GM12865 (cell line): ENCODE measurements at regions not wholly inside any gene's neighbourhood (a gene's known extent, or its start where the extent isn't known, plus 50 kb on each side); places are given as distances from the start of the nearest gene placed in this dataset.

ENCODE experiments used
- DNase-seq: peaks from one replicate; pipeline ENCODE4 v3.0.0; 2010; ENCODE audit warnings: low read depth
- H3K4me3 ChIP-seq: 2 replicates; pipeline ENCODE4 v1.5.1; 2011; ENCODE audit warnings: mild to moderate bottlenecking, low read depth, low read length, control low read depth
- TF ChIP-seq, protein P1 (sequence below): IDR thresholded peaks from 2 replicates; pipeline ENCODE4 v1.5.1; 2011; ENCODE audit warnings: low read length, control low read depth, low read depth, inconsistent platforms; ENCODE audit not compliant: insufficient read depth; ENCODE audit errors: missing control alignments

DNA sequence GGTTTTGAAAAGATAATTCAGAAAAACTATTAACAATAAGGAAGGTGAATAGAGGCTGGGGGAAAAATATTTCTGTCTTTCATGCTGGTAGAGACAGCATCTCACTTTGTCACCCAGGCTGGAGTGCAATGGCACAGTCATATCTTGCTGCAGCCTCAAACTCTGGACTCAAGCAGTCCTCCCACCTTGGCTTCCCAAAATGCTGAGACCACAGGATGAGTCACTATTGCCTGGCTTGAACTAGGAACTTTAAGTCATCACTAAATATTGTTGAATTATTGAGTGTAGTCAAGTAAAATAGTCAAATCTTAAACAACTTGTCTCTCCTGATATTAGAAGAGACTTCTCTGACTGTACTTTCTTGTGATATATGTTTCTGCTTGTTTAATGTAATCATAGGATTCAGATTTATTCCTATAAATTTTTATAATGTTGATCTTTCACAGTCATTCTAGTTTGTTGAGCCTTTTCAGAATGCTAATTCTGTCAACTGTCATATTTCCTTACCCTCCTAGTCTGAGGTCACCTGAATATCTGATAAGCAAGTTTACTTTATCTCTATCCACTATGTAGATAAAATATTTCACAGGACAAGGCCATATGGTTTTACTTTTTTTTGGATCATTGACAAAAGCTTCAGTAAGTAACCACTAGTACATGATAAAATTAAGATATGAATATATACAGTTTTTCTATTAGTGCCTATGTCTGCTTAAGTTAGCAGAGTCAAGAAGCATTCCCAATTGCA lies 1696.5 kb downstream of the MAT2B start:
- H3K4me3 ChIP-seq, result no peak overlapping the region
- DNase-seq, result no peak
- TF ChIP-seq, protein P1, sequence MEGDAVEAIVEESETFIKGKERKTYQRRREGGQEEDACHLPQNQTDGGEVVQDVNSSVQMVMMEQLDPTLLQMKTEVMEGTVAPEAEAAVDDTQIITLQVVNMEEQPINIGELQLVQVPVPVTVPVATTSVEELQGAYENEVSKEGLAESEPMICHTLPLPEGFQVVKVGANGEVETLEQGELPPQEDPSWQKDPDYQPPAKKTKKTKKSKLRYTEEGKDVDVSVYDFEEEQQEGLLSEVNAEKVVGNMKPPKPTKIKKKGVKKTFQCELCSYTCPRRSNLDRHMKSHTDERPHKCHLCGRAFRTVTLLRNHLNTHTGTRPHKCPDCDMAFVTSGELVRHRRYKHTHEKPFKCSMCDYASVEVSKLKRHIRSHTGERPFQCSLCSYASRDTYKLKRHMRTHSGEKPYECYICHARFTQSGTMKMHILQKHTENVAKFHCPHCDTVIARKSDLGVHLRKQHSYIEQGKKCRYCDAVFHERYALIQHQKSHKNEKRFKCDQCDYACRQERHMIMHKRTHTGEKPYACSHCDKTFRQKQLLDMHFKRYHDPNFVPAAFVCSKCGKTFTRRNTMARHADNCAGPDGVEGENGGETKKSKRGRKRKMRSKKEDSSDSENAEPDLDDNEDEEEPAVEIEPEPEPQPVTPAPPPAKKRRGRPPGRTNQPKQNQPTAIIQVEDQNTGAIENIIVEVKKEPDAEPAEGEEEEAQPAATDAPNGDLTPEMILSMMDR, result no peak

DNA sequence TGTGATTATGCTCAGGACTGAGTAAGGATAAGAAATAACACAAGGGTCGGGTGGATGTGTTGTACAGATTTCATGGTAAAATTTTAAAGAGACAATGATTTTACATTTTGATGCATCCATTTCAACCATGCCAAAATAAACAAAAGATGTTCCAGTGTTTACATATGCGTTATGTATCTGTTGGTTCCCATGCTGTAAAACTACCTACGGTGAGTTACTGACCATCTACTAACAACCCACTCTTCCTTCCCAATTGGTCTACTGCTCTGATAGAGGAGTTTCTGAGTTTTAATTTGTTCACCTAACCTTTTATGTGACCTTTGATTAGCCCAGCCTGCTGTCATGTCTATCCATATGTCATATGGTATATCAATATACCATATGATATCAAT lies 1697.1 kb downstream of the MAT2B start:
- TF ChIP-seq, protein P1, result no peak
- H3K4me3 ChIP-seq, result no peak overlapping the region
- no peak for DNase-seq

DNA sequence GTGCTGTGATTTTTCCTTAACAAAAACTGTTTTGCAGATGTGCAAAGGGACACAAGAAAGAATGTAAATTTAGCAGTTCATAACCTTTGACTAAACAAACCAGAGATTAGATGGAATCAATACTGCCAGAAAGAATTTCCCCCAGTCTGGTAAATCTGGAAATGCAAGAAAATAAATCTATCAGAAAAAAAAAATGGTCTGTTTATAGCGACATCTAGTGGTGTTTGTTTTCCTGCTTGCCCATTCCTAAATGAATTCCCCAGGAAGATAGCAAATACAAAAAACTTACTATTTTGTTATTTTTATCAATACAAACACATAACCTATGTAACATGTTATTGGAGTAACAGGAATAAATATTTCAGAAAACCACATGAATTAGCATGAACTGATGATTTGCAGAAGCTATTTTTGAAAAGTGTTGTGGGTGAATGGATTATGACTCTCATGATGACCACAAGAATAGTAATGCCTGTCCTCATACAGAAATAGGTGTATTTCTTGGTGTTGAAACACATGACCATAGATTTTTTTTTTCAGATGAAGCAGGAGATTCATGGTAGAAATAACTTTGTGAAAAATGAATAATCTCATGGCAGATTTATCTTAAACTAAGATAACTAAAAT lies 1703.8 kb downstream of the MAT2B start:
- peak; percentile 20 for DNase-seq
- H3K4me3 ChIP-seq, result no peak overlapping the region
- TF ChIP-seq, protein P1, result peak; percentile 52

DNA sequence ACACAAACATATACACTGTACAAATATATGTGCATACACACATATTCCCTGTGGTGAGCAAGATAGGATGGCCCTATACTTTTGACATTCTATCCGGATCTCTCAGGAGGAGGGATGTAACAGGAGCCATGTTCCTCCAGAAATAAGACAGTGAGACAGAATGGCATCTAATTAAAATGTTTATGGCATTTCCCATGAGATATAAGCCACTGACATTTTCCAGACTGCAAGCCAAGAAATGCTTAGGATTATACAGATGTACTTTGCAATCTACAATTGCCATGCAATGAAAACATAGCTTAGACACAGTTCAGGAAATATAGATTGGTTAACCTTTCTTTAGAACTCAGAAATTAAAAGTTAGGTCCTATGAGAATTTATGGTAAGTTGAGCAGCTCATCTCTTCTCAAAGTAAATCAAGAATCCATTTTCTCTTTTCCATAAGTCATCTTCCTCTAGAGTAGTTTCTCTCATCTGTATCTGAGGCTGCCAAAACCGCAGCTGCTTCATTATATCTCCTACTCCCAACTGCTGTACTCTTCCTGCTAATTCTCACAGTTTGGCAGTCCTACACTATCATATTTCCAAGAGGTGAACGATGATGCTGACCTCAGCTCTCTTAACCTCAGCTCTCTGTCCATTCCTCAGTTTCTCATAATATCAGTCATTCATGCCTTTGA lies 1719.1 kb downstream of the MAT2B start:
- H3K4me3 ChIP-seq, result no peak overlapping the region
- TF ChIP-seq, protein P1, result no peak
- DNase-seq, result no peak

DNA sequence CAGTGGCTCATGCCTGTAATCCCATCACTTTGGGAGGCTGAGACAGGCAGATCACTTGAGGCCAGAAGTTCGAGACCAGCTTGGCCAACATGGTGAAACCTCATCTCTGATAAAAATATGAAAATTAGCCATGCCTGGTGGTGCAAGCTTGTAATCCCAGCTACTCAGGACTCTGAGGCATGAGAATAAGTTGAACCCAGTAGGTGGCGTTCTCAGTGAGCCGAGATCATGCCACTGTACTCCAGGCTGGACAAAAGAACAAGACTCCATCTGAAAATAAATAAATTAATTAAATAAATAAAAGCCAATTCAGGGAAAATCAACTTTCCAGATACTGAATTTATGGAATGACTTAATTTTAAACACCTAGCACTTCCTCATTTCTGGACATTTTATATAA lies 1722.1 kb downstream of the MAT2B start:
- no peak for DNase-seq
- TF ChIP-seq, protein P1, result no peak
- H3K4me3 ChIP-seq, result no peak overlapping the region

DNA sequence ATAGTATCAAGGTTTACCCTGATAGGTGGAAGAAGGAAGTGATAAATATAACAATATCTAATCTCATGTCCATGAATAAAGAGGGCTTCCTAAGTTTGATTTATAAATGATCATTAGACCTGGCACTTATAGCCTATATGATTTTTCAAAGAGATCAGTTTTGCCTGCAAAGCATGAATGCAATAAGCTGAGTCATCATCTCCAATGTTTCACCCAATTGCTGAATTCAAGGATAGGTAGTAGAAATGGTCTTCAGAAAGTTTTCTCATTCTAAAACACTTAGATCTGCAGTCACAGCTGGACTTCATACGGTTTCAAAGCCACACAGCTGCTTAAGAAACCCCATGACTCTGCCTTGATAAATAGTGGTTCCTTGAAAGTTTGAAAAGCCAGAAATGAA lies 1722.8 kb downstream of the MAT2B start:
- no peak overlapping the region for H3K4me3 ChIP-seq
- TF ChIP-seq, protein P1, result no peak
- DNase-seq, result no peak
